HG02571 (cell line): ENCODE measurements at regions not wholly inside any gene's neighbourhood (a gene's known extent, or its start where the extent isn't known, plus 50 kb on each side); places are given as distances from the start of the nearest gene placed in this dataset.

Experiments
- ATAC-seq: cut with Tn5 transposase; IDR thresholded peaks from one replicate; pipeline ENCODE4 v1.9.1; 2021; ENCODE audit warnings: mild to moderate bottlenecking, moderate library complexity; ENCODE audit not compliant: unreplicated experiment

GRCh38 chr1:78420181-78420580 lies 70.6 kb upstream of the PTGFR start:
- ATAC-seq = no peak

DNA sequence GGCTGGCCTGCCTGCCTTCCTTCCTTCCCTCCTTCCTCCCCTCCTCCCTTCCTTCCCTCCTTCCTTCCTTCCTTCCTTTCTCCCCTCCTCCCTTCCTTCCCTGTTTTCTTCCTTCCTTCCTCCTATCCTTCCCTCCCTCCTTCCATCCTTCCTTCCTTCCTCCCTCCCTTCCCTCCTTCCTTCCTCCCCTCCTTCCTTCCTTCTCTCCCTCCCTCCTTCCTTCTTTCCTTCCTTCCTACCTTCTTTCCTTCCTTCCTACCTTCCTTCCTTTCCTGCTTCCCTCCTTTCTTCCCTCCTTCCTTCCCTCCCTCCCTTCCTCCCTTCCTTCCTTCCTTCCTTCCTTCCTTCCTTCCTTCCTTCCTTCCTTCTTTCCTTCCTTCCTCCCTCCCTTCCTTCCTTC lies 70.1 kb upstream of the PTGFR start:
- ATAC-seq = no peak

DNA sequence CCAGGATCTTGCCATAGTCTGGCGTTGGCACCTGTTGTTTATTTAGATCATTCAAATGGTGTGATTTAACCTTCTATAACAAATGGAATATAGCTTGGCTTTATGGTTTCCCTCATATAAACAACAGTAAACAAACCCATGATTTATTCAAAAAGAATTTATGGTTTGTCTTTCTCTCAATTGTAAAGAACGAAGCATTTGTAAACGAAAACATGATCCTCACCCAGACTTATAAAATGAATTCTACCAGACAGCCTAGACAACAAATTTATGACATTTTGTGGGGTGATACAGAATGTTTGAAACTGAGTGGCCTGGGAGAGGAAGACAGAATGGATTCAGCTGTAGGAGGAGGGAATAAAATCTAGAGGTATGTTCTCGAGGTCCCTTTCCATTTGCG lies 66.1 kb upstream of the PTGFR start:
- no peak for ATAC-seq

- ATAC-seq = no peak
These were observed 64.4 kb upstream of the PTGFR start for GRCh38 chr1:78426408-78426807.

- no peak for ATAC-seq
These were observed 63.3 kb upstream of the PTGFR start for GRCh38 chr1:78427506-78427905.

DNA sequence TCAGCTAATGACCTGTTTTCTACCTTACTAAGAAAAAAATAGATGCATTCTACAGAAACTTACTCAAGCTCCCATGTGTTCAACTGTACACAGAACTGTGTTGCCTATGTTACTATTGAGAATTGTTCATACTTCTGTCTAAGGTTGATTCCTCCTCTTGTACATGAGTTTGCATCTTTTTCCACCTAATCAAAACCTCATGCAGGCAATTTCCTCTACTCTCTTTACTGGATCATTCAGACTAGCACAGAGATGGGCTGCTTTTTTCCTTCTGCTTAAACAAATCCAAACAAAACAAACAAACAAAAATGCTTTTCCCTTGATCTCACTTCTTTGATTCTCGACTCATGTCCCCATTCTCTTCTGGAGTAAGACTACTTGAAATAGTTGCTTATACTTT lies 58.8 kb upstream of the PTGFR start:
- no peak for ATAC-seq

GRCh38 chr1:78434351-78434750 lies 56.4 kb upstream of the PTGFR start:
- ATAC-seq = no peak

DNA sequence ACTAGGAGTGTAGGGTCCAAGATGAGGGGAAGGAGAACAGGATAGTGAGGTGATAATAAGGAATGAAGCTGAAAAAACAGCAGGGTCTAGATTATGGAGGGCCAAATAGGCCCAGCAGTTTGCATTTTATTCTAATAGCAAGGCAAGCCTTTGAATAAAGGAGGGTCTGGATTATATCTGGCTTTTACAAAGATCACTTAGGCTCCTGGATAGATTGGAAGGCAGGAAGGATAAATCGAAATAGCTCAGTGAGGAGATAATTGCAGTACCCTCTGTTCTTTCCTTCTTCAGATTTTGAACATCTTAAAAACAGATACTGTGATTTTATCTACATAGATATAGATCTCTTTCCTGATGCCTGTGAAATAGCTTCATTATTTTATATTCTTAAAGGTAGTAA lies 53.8 kb upstream of the PTGFR start:
- ATAC-seq = no peak

DNA sequence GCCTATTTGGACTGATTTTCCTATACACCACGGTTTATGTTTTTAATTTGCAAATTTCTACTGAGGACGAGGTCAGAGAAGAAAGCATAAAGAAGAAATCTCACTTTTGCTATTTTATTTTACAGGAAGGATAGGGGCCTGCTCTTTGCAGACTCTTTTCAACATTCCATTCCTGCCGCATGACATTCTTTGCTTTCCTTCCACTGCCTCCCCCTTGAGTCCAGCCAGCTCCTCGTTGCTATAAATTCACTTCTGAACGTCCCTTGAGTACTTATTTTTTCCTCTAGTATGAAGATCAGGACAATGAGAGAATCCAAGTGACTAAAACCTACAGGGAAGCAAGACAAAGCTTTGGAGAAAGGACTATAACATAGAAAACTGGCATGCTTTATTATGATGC lies 53.4 kb upstream of the PTGFR start:
- ATAC-seq = no peak

GRCh38 chr1:78437941-78438340 lies 52.8 kb upstream of the PTGFR start:
- ATAC-seq = no peak

DNA sequence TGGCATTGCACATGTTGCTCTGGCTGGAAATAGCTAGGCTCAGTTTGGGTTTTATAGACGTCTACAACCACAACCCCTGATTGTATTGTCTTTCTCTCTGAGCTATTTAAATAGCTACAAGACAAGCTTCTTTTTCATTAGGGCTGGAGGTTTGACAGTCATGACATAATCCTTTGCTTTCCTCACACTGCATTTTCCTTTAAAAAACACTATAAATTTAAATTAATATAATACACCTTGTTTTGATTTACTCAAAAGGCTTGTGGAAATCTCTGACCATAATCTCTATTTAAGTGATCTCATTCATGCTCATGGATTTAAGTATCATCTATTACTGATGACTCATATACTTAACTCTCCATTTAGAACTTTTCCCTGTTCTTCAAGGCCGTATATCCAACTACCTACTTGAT lies 50.4 kb upstream of the PTGFR start:
- ATAC-seq = no peak
